ENCODE measurements at regions not wholly inside any gene's neighbourhood (a gene's known extent, or its start where the extent isn't known, plus 50 kb on each side); places are given as distances from the start of the nearest gene placed in this dataset.

GRCh38 chr7:52481571-52481970 lies 553.9 kb upstream of the POM121L12 start:
- BruUV-seq (replicated peaks) = no TSS peak
- H2BK5ac ChIP-seq (ENCODE audit: low read depth, low read length, poor library complexity, severe bottlenecking) = no peak overlapping the region
- dilution Hi-C loops (cut with HindIII; ENCODE audit: low sequenced_read_pairs, unreplicated experiment) (no loop called here), intact Hi-C loops (cut with micrococcal nuclease) (no loop called here), in situ Hi-C loops (cut with MboI; ENCODE audit: low sequenced_read_pairs) (no loop called here)
- no peaks in the 10 kb centered on the region for H3K27me3 ChIP-seq (ENCODE audit: control insufficient read depth, insufficient read depth, low read length)
- no peaks in the 10 kb centered on the region for H3K36me3 ChIP-seq (ENCODE audit: control insufficient read depth, insufficient read depth, low read length)
- H2AFZ ChIP-seq (replicated peaks; ENCODE audit: low read length, poor library complexity) = no peak overlapping the region
- H3K27ac ChIP-seq (ENCODE audit: insufficient read depth, low read length) = no peak overlapping the region
- H3K4me3 ChIP-seq (ENCODE audit: insufficient read depth, low read depth, low read length) = no peak overlapping the region
- H3K14ac ChIP-seq (replicated peaks; ENCODE audit: low read depth, low read length) = no peak overlapping the region
- no peak for TF ChIP-seq MXI1 (IDR thresholded peaks at IDR 0.05; ENCODE audit: borderline replicate concordance, low read depth, low read length)
- H4K20me1 ChIP-seq (ENCODE audit: insufficient read depth, low read length) = no peaks in the 10 kb centered on the region
- no peak overlapping the region for H3K4me2 ChIP-seq (ENCODE audit: low read depth, low read length)
- no peak overlapping the region for H2AK9ac ChIP-seq (replicated peaks; ENCODE audit: low read depth, low read length, poor library complexity)
- no peak overlapping the region for H3K56ac ChIP-seq (ENCODE audit: extremely low read depth, insufficient read depth, low read length)
- no peak overlapping the region for H2BK120ac ChIP-seq (ENCODE audit: low read depth, low read length)
- no peaks in the 10 kb centered on the region for H3K79me1 ChIP-seq (ENCODE audit: low read depth in 1 of 2, low read length in 2 of 2)
- no peak overlapping the region for H3K9ac ChIP-seq (ENCODE audit: low read depth, low read length)
- peaks cover 4% of the 10 kb centered on the region; the same call in 1 of the 2 replicates for H3K9me3 ChIP-seq (ENCODE audit: control insufficient read depth, insufficient read depth, low read length)
- no peaks in the 10 kb centered on the region for H3K9me1 ChIP-seq (ENCODE audit: insufficient read depth, low read length)
- no peak overlapping the region for H4K5ac ChIP-seq (ENCODE audit: low read depth, low read length)
- H4K8ac ChIP-seq (ENCODE audit: low read depth in 2 of 2, low read length in 2 of 2) = no peak overlapping the region
- no peak overlapping the region for H2BK20ac ChIP-seq (ENCODE audit: low read depth, low read length)
- H3K18ac ChIP-seq (ENCODE audit: low read depth, low read length) = no peak overlapping the region
- CTCF ChIA-PET = interaction anchor here (0.5 kb wide), 1 partner anchor 919 kb away, joined by 4 read pairs; no protein-coding TSS in a partner anchor
- no peak for ATAC-seq (ENCODE audit: low read depth)
- no peaks in the 10 kb centered on the region for H3K4me1 ChIP-seq (ENCODE audit: control insufficient read depth, insufficient read depth, low read length)
- H2AK5ac ChIP-seq (ENCODE audit: low read depth, low read length) = no peak overlapping the region
- H3K23ac ChIP-seq (ENCODE audit: low read depth, low read length) = no peak overlapping the region
- H4K91ac ChIP-seq (ENCODE audit: insufficient read depth, low read depth, low read length) = no peak overlapping the region
- POLR2A ChIA-PET (ENCODE audit: unreplicated experiment) = no interaction called here
- no peak overlapping the region for H3K4ac ChIP-seq (ENCODE audit: low read depth, low read length)
- H2BK15ac ChIP-seq (ENCODE audit: low read depth, low read length) = no peak overlapping the region
- DNase-seq = no peak
- no CpG with 5 or more reads among the region's 2 CpGs for WGBS, 2 experiments (ENCODE audit: extremely low coverage in 2 of 2, insufficient read length in 1 of 2)
